ENCODE measurements at regions not wholly inside any gene's neighbourhood (a gene's known extent, or its start where the extent isn't known, plus 50 kb on each side); places are given as distances from the start of the nearest gene placed in this dataset.

DNA sequence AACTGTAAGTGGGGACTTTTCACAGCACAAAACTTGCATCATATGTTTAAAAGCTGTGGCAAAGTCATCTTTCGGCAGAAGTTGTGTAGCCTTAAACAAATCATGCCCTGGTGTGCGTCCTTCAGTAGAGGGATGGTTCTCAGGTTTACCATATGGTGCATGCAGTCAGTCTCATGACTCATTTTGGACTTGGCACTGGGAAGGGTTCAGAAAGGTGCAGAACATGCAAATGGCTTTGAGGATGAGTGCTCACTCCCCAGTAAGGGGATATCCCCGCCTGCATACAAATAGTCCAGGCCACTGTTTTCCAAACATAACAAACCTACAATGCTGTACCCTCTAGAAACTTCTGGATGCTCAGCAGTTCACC is 260.3 kb downstream of the NDUFS4 start:
- H3K4me1 ChIP-seq = no peaks in the 10 kb centered on the region
- TF ChIP-seq POLR2A (IDR thresholded peaks at IDR 0.05) (no peak), EP300 (IDR thresholded peaks at IDR 0.05) (no peak), POLR2AphosphoS5 (IDR thresholded peaks at IDR 0.05) (no peak)
- TF ChIP-seq, protein P1, sequence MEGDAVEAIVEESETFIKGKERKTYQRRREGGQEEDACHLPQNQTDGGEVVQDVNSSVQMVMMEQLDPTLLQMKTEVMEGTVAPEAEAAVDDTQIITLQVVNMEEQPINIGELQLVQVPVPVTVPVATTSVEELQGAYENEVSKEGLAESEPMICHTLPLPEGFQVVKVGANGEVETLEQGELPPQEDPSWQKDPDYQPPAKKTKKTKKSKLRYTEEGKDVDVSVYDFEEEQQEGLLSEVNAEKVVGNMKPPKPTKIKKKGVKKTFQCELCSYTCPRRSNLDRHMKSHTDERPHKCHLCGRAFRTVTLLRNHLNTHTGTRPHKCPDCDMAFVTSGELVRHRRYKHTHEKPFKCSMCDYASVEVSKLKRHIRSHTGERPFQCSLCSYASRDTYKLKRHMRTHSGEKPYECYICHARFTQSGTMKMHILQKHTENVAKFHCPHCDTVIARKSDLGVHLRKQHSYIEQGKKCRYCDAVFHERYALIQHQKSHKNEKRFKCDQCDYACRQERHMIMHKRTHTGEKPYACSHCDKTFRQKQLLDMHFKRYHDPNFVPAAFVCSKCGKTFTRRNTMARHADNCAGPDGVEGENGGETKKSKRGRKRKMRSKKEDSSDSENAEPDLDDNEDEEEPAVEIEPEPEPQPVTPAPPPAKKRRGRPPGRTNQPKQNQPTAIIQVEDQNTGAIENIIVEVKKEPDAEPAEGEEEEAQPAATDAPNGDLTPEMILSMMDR (IDR thresholded peaks at IDR 0.05) = no peak
- WGBS, 2 donors = 95 to 98% methylated on average over 3 of the region's 3 CpGs
- H3K9me3 ChIP-seq = no peaks in the 10 kb centered on the region
- H3K27me3 ChIP-seq = no peaks in the 10 kb centered on the region
- H3K4me3 ChIP-seq = no peak overlapping the region
- no peak for ATAC-seq (ENCODE audit: low FRiP score in 2 of 2)
- DNase-seq = no peak
- no peak overlapping the region for H3K27ac ChIP-seq
- no peaks in the 10 kb centered on the region for H3K36me3 ChIP-seq

DNA sequence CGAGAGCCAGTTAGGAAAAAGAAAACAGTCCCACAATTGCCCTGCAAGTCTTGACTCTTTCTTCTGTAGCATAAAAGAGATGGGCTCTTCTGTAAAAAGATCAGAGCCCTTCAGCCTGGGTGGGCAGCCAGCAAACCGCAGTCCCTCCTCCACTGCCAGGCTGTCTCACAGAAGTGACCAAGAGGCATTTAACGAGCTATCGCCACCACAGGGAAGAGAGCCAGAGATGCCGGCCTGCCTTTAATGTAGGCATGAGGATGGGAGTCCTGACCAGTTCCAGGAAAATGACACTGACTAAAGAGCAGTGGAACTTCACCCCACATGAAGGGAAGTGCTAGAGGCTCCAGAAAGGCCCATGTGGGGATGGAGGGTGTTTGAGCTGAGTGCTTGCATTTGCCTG is 264.6 kb downstream of the NDUFS4 start:
- Histone ChIP-seq H3K27me3 (no peaks in the 10 kb centered on the region), H3K9me3 (no peaks in the 10 kb centered on the region), H3K27ac (no peak overlapping the region), H3K36me3 (no peaks in the 10 kb centered on the region), H3K4me3 (no peak overlapping the region), H3K4me1 (no peaks in the 10 kb centered on the region)
- no peak for TF ChIP-seq EP300 (IDR thresholded peaks at IDR 0.05)
- TF ChIP-seq POLR2AphosphoS5 (IDR thresholded peaks at IDR 0.05) = no peak
- WGBS, 2 donors = 83 to 88% methylated on average over 5 of the region's 5 CpGs
- DNase-seq (no peak), ATAC-seq (ENCODE audit: low FRiP score in 2 of 2) (no peak)

DNA sequence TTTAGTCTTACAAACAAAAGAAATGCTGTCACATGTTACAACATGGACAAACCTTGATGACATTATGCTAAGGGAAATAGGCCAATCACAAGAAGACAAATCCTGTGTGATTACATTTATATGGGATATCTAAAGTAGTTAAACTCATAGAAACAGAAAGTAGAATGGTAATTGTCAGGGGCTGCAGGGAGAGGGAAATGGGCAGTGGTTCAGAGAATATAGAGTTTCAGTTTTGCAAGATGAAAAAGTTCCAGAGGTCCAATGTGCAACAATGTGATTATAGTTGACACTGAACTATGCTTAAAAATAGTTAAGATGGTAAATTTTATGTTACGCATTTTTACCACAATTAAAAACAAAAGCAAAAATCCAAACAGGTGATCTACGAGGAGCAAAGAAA is 265.5 kb downstream of the NDUFS4 start:
- Histone ChIP-seq H3K4me1 (no peaks in the 10 kb centered on the region), H3K4me3 (no peak overlapping the region), H3K9me3 (no peaks in the 10 kb centered on the region), H3K27ac (no peak overlapping the region), H3K36me3 (no peaks in the 10 kb centered on the region), H3K27me3 (no peaks in the 10 kb centered on the region)
- no peak for DNase-seq
- no peak for ATAC-seq (ENCODE audit: low FRiP score in 2 of 2)
- TF ChIP-seq POLR2AphosphoS5 (IDR thresholded peaks at IDR 0.05) (no peak), POLR2A (IDR thresholded peaks at IDR 0.05) (no peak), EP300 (IDR thresholded peaks at IDR 0.05) (no peak)
- TF ChIP-seq, protein P1 (IDR thresholded peaks at IDR 0.05) = no peak
- WGBS, 2 donors = 92 to 93% methylated on average over 2 of the region's 2 CpGs

DNA sequence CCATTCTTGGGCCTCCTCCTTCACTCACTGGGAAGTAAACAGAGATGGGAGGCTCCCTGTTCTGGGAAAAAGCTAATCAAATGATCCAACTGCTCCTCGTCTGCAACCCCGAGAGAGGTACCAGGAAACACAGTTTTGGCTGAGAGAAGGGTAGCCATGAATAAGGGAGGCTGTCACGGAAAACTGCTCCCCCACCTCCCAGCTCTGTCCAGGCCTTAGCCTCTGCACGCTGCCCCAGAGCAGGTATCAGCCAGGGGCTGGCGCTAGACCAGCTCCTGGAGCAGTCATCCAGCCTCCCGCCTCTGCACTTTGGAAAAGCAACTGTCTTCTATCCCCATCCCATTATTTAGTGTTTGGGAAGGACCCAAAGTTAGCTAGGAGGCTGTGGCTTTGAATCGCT is 266.1 kb downstream of the NDUFS4 start:
- Histone ChIP-seq H3K9me3 (no peaks in the 10 kb centered on the region), H3K36me3 (no peaks in the 10 kb centered on the region), H3K27me3 (no peaks in the 10 kb centered on the region), H3K4me1 (no peaks in the 10 kb centered on the region), H3K27ac (no peak overlapping the region), H3K4me3 (no peak overlapping the region)
- WGBS, 2 donors = 77 to 81% methylated on average over 6 to 7 of the region's 7 CpGs
- DNase-seq (no peak), ATAC-seq (ENCODE audit: low FRiP score in 2 of 2) (peak in 1 of 2 donors; percentile 38)
- TF ChIP-seq, protein P1 (IDR thresholded peaks at IDR 0.05) = no peak
- TF ChIP-seq POLR2A (IDR thresholded peaks at IDR 0.05) (no peak), POLR2AphosphoS5 (IDR thresholded peaks at IDR 0.05) (no peak), EP300 (IDR thresholded peaks at IDR 0.05) (no peak)

DNA sequence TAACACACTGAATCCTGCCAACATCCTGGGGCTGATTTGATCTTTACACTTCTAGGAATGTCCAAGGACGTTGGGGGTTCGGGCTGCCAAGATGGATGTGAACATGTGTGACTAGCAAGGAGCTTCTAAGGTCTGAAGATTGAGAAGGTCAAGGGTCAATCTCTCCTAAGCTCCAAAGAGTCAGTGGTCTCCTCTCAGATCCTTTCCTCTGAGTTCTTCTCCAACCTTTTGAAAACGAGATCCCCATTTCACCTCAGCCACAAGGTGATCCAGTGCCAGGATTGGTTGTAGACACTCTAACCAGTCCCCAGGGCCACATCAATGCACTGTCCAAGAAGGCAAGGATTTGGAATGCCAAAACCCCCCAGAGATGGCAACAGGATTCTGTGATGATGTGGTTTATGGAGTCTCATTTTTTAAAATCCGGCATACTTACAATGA is 266.8 kb downstream of the NDUFS4 start:
- no peak for ATAC-seq (ENCODE audit: low FRiP score in 2 of 2)
- 73 to 81% methylated on average over 4 of the region's 4 CpGs for WGBS, 2 donors
- H3K36me3 ChIP-seq = no peaks in the 10 kb centered on the region
- DNase-seq = no peak
- H3K9me3 ChIP-seq = no peaks in the 10 kb centered on the region
- no peak for TF ChIP-seq POLR2A (IDR thresholded peaks at IDR 0.05)
- TF ChIP-seq EP300 (IDR thresholded peaks at IDR 0.05) = no peak
- TF ChIP-seq POLR2AphosphoS5 (IDR thresholded peaks at IDR 0.05) = no peak
- TF ChIP-seq, protein P1 (IDR thresholded peaks at IDR 0.05) = no peak
- no peaks in the 10 kb centered on the region for H3K4me1 ChIP-seq
- H3K27me3 ChIP-seq = no peaks in the 10 kb centered on the region
- H3K4me3 ChIP-seq = no peak overlapping the region
- H3K27ac ChIP-seq = no peak overlapping the region
